Tibial artery (tissue), 4 donors: ENCODE measurements at regions not wholly inside any gene's neighbourhood (a gene's known extent, or its start where the extent isn't known, plus 50 kb on each side); places are given as distances from the start of the nearest gene placed in this dataset.
"Not testable (repeated sequence)": the region's sequence is repeated elsewhere in the genome, so short reads cannot be mapped to it uniquely, and the experiment has no call there.

Source experiments
- DNase-seq, 2 donors: peaks; one replicate each; pipeline ENCODE4 v3.0.0-alpha.2; 2019
- H3K27ac ChIP-seq, 2 donors: fragments of 200-600 bp; sonication (generic) in 1 of 2; 1 replicate in 1 of 2; 2 replicates in 1 of 2; pipeline ENCODE4 v1.5.1; 2018 to 2019; ENCODE audit warnings: mild to moderate bottlenecking in 1 of 2
- H3K27me3 ChIP-seq, 2 donors: fragments of 200-600 bp; sonication (generic) in 1 of 2; one replicate each; pipeline versions ENCODE4 v1.5.1 to v1.6.0; 2016 to 2019
- H3K36me3 ChIP-seq, 3 donors: fragments of 200-600 bp; sonication (generic) in 2 of 3; one replicate each; pipeline ENCODE4 v1.5.1; 2016 to 2019; ENCODE audit warnings: mild to moderate bottlenecking in 2 of 3
- H3K4me1 ChIP-seq, 4 donors: fragments of 200-600 bp; sonication (generic) in 2 of 4; 1 replicate in 3 of 4; 2 replicates in 1 of 4; pipeline ENCODE4 v1.5.1; 2016 to 2019
- H3K4me3 ChIP-seq, 2 donors: fragments of 200-600 bp; sonication (generic) in 1 of 2; 1 replicate in 1 of 2; 2 replicates in 1 of 2; pipeline ENCODE4 v1.5.1; 2018 to 2019; ENCODE audit warnings: mild to moderate bottlenecking in 2 of 2
- H3K9me3 ChIP-seq, 3 donors: fragments of 200-600 bp; sonication (generic) in 1 of 3; one replicate each; pipeline ENCODE4 v1.5.1; 2016 to 2019
- intact Hi-C: fragments of 100-400 bp; cut with DNase I; formaldehyde crosslinking; loops from one replicate; pipeline ENCODE4 v1.15.0; 2023; ENCODE audit warnings: low total_unique reads
- TF ChIP-seq, protein P1 (sequence below), 2 experiments: fragments of 200-600 bp in 1 of 2; fragments of 450-650 bp in 1 of 2; IDR thresholded peaks; one replicate each; pipeline ENCODE4 v1.5.1; 2017 to 2019; ENCODE audit warnings: antibody characterized with exemption in 2 of 2, mild to moderate bottlenecking in 1 of 2, moderate library complexity in 1 of 2

- intact Hi-C loops: no loop called here
- H3K27me3 ChIP-seq: no peaks in the 10 kb centered on the region
- H3K4me3 ChIP-seq: no peak overlapping the region
- TF ChIP-seq, protein P1, sequence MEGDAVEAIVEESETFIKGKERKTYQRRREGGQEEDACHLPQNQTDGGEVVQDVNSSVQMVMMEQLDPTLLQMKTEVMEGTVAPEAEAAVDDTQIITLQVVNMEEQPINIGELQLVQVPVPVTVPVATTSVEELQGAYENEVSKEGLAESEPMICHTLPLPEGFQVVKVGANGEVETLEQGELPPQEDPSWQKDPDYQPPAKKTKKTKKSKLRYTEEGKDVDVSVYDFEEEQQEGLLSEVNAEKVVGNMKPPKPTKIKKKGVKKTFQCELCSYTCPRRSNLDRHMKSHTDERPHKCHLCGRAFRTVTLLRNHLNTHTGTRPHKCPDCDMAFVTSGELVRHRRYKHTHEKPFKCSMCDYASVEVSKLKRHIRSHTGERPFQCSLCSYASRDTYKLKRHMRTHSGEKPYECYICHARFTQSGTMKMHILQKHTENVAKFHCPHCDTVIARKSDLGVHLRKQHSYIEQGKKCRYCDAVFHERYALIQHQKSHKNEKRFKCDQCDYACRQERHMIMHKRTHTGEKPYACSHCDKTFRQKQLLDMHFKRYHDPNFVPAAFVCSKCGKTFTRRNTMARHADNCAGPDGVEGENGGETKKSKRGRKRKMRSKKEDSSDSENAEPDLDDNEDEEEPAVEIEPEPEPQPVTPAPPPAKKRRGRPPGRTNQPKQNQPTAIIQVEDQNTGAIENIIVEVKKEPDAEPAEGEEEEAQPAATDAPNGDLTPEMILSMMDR (IDR thresholded peaks at IDR 0.05): no peak
- H3K4me1 ChIP-seq: no peaks in the 10 kb centered on the region
- H3K27ac ChIP-seq: no peak overlapping the region
- no peaks in the 10 kb centered on the region for H3K36me3 ChIP-seq
- no peaks in the 10 kb centered on the region for H3K9me3 ChIP-seq
- no peak for DNase-seq
Observed at GRCh38 chr2:84071050-84071449, 388.0 kb downstream of the SUCLG1 start.

DNA sequence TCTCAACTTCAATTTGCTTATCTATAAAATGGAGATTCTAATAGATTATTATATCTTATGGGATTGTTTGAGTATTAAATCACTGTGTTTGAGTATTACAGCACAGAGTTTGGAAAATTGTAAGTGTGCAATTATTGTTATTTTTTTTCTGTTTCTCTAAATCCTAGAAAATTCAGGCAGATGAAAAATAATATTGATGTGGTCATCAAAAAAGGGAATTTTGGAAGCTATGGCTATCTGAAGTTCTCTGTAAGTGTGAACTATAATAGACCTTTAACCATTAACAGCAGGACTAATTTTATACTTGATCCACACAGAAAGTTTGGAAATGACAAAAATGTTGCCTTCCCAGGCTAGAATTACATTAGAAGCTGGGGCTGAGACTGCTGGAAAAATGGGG lies 393.2 kb downstream of the SUCLG1 start:
- Histone ChIP-seq H3K36me3 (no peaks in the 10 kb centered on the region), H3K9me3 (no peaks in the 10 kb centered on the region), H3K27me3 (no peaks in the 10 kb centered on the region), H3K27ac (no peak overlapping the region), H3K4me1 (no peaks in the 10 kb centered on the region), H3K4me3 (no peak overlapping the region)
- TF ChIP-seq, protein P1 (IDR thresholded peaks at IDR 0.05): no peak
- intact Hi-C loops: no loop called here
- no peak for DNase-seq

DNA sequence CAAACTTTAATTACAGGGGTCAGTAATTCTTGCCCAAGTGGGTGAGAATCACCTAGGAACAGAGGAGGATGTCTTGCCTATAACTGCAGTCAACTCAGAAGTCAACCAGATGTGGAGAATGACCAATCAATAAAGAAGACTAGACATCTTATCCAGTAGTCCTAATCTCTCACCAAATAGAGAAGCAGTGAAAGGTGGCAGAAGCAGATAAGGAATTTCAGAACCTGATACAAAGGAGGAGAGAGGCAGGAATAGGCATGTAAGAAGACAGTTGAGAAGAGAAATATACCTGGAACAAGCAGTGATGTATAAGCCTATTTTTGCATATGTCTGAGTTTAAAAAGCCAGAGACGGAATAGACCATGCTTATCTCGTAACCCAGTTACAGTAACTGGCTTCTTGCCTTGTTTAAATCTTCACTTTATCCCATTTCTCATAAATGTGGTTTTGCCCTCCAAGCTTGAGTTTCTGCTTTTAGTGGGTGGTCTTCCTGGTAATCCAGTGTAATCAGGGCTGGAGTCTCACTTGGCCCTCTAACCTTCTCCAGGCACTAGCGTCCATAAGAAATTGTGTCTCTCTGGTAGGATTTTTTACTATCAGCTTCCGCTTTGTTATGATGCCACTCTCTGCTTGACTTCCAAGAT lies 401.0 kb downstream of the SUCLG1 start:
- H3K27ac ChIP-seq: no peak overlapping the region
- no peak overlapping the region for H3K4me3 ChIP-seq
- TF ChIP-seq, protein P1 (IDR thresholded peaks at IDR 0.05): no peak
- H3K27me3 ChIP-seq: no peaks in the 10 kb centered on the region
- intact Hi-C loops: no loop called here
- DNase-seq: no peak
- H3K36me3 ChIP-seq: no peaks in the 10 kb centered on the region
- H3K9me3 ChIP-seq: no peaks in the 10 kb centered on the region
- no peaks in the 10 kb centered on the region for H3K4me1 ChIP-seq

DNA sequence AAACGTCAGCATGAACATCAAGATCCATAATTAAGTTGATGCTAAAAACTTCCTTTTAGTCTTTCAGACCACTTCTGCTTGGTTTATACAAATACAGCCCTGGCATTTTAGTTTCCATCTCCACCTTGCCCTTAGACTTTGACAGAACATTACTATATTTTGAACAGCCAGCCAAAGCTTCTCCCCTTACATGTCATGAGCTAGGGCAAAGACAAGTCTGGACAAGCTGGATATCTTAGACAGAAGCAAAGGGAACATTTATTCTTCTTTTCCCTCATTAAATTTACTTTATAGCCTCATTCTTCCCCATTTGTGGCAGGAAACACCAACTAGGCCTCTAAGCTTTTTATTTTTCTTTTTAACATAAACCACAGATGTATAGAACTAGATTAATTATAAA lies 403.3 kb downstream of the SUCLG1 start:
- intact Hi-C loops: no loop called here
- Histone ChIP-seq H3K27me3 (no peaks in the 10 kb centered on the region), H3K9me3 (no peaks in the 10 kb centered on the region), H3K4me3 (no peak overlapping the region), H3K36me3 (no peaks in the 10 kb centered on the region), H3K27ac (no peak overlapping the region), H3K4me1 (no peaks in the 10 kb centered on the region)
- TF ChIP-seq, protein P1 (IDR thresholded peaks at IDR 0.05): no peak
- DNase-seq: no peak

GRCh38 chr2:84054577-84054976 lies 404.5 kb downstream of the SUCLG1 start:
- intact Hi-C loops, H3K36me3 ChIP-seq, H3K27ac ChIP-seq, H3K4me3 ChIP-seq, DNase-seq, H3K27me3 ChIP-seq, H3K9me3 ChIP-seq, H3K4me1 ChIP-seq: not testable (repeated sequence)

DNA sequence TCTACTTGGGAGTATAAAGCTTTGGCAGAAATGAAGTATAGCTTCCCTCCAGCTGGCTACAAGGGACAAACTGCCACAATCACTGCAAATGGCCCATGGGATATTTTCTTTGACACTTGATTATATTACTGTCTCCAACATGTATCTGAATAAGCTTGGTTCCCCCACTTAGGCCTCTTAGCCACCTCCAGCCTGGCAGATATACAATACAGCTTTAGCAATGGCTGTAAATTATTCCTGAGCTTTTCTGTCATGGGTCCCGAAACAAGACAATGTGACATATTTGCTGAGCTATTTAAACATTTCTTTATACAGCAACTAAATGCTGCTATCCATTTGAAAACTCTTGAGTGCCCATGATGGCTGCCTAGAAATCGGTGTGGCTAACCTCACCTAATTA lies 406.2 kb downstream of the SUCLG1 start:
- TF ChIP-seq, protein P1 (IDR thresholded peaks at IDR 0.05): no peak
- H3K4me3 ChIP-seq: no peak overlapping the region
- no peaks in the 10 kb centered on the region for H3K4me1 ChIP-seq
- H3K27me3 ChIP-seq: no peaks in the 10 kb centered on the region
- intact Hi-C loops: no loop called here
- no peaks in the 10 kb centered on the region for H3K36me3 ChIP-seq
- no peaks in the 10 kb centered on the region for H3K9me3 ChIP-seq
- no peak for DNase-seq
- H3K27ac ChIP-seq: no peak overlapping the region
